K562 (cell line): ENCODE measurements at regions not wholly inside any gene's neighbourhood (a gene's known extent, or its start where the extent isn't known, plus 50 kb on each side); places are given as distances from the start of the nearest gene placed in this dataset.
A peak's percentile ranks its signal among the peaks of the same experiment; 100 is the strongest.

Experiments
- ATAC-seq: fragments of 200-7000 bp; cut with Tn5 transposase; 3 replicates; pipeline ENCODE4 v1.9.1; 2020; ENCODE audit warnings: moderate library complexity
- BruUV-seq: library from RNA; stranded (reverse); fragments of 400-500 nt; replicated peaks from 2 replicates; lab custom pipeline; 2021; lab: Mats Ljungman, UMichigan
- CTCF ChIA-PET: fragments of 300-600 bp; formaldehyde crosslinking; extraction: SDS; loops from one replicate; lab custom pipeline; 2021; ENCODE audit warnings: low intra/inter-chr PET ratio; lab: Yijun Ruan, JAX
- POLR2A ChIA-PET: fragments of 300-600, 350-650 bp; sonication (Branson Sonifier 250); formaldehyde crosslinking; extraction: SDS; loops from one replicate; lab custom pipeline; 2021; ENCODE audit warnings: antibody characterized with exemption, inconsistent platforms; lab: Yijun Ruan, JAX
- DNase-seq, 4 experiments: peaks; one replicate each; pipeline versions ENCODE4 v3.0.0 to v3.0.0-alpha.2; 2011 to 2018; ENCODE audit warnings: low spot score in 3 of 4, mixed read lengths in 3 of 4; ENCODE audit errors: extremely low read depth in 1 of 4
- FAIRE-seq: peaks from 2 replicates; lab custom pipeline; 2011; peaks lifted over from hg19 to GRCh38; lab: Jason Lieb, UNC
- H2AFZ ChIP-seq: 2 replicates; pipeline ENCODE4 v1.6.0; 2011; ENCODE audit warnings: low read depth, low read length, control low read depth, inconsistent platforms
- H3K27ac ChIP-seq: fragments of 200-600 bp; 3 replicates; pipeline ENCODE4 v1.8.0; 2011; ENCODE audit warnings: low read depth, mild to moderate bottlenecking, control low read depth, inconsistent platforms, low read length, moderate library complexity, mixed read lengths; ENCODE audit errors: extremely low read depth
- H3K27me3 ChIP-seq, 2 experiments: fragments of 300-600 bp in 1 of 2; 2 replicates in 1 of 2; 3 replicates in 1 of 2; pipeline versions ENCODE4 v1.6.0 to v1.8.0; 2011; ENCODE audit warnings: inconsistent platforms in 2 of 2, low read length in 2 of 2, mild to moderate bottlenecking in 1 of 2, mixed read lengths in 1 of 2, moderate library complexity in 1 of 2; ENCODE audit not compliant: control insufficient read depth in 2 of 2, insufficient read depth in 2 of 2
- H3K36me3 ChIP-seq: fragments of 300-600 bp; 3 replicates; pipeline ENCODE4 v1.8.0; 2011; ENCODE audit warnings: mild to moderate bottlenecking, low read length, inconsistent platforms; ENCODE audit not compliant: control insufficient read depth, insufficient read depth
- H3K4me1 ChIP-seq, 2 experiments: fragments of 200-600 bp in 1 of 2; replicated peaks in 1 of 2; 2 replicates in 1 of 2; 3 replicates in 1 of 2; pipeline versions ENCODE4 v1.5.1 to v1.8.0; 2011; ENCODE audit warnings: inconsistent platforms in 2 of 2, low read length in 2 of 2, mild to moderate bottlenecking in 1 of 2, mixed read lengths in 1 of 2, moderate library complexity in 1 of 2; ENCODE audit not compliant: control insufficient read depth in 2 of 2, insufficient read depth in 2 of 2
- H3K4me2 ChIP-seq: 2 replicates; pipeline ENCODE4 v1.6.1; 2011; ENCODE audit warnings: low read length, control low read depth, inconsistent platforms, mixed read lengths; ENCODE audit not compliant: insufficient read depth
- H3K4me3 ChIP-seq: fragments of 200-600 bp; sonication (generic), shearing (Covaris generic); 2 replicates; pipeline ENCODE4 v1.5.1; 2016; ENCODE audit warnings: control low read depth, inconsistent platforms
- H3K79me2 ChIP-seq: fragments of 200-600 bp; 3 replicates; pipeline ENCODE4 v1.8.0; 2011; ENCODE audit warnings: low read length, inconsistent platforms; ENCODE audit not compliant: control insufficient read depth, insufficient read depth
- H3K9ac ChIP-seq, 2 experiments: 2 replicates each; pipeline versions ENCODE4 v1.6.0 to v1.6.1; 2011; ENCODE audit warnings: low read depth in 2 of 2, low read length in 2 of 2, control low read depth in 1 of 2, inconsistent platforms in 1 of 2, mild to moderate bottlenecking in 1 of 2, mixed read lengths in 1 of 2; ENCODE audit not compliant: insufficient read depth in 1 of 2
- H3K9me1 ChIP-seq: one replicate; pipeline ENCODE4 v1.6.0; 2011; ENCODE audit warnings: inconsistent platforms, mild to moderate bottlenecking, low read length, moderate library complexity; ENCODE audit not compliant: control insufficient read depth, insufficient read depth
- H3K9me3 ChIP-seq: replicated peaks from 2 replicates; pipeline ENCODE4 v1.5.1; 2011; ENCODE audit warnings: low read depth, low read length, inconsistent platforms; ENCODE audit not compliant: control insufficient read depth, insufficient read depth
- H4K20me1 ChIP-seq: replicated peaks from 2 replicates; pipeline ENCODE4 v1.6.1; 2011; ENCODE audit warnings: low read length, inconsistent platforms, mixed read lengths; ENCODE audit not compliant: control insufficient read depth, insufficient read depth
- BRCA1 ChIP-seq, 2 experiments: fragments of 450-650 bp in 1 of 2; sonication (generic) in 1 of 2; formaldehyde crosslinking in 1 of 2; IDR thresholded peaks; 2 replicates each; pipeline versions ENCODE4 v1.5.0 to v1.6.1; 2017 to 2020; ENCODE audit warnings: mild to moderate bottlenecking in 1 of 2, missing genetic modification reagents in 1 of 2
- COPS2 ChIP-seq: fragments of 450-650 bp; conservative IDR thresholded peaks from 2 replicates; pipeline ENCODE4 v1.6.1; 2016; ENCODE audit warnings: mild to moderate bottlenecking, moderate library complexity
- GABPB1 ChIP-seq: sonication (generic); formaldehyde crosslinking; IDR thresholded peaks from 2 replicates; pipeline ENCODE4 v1.8.0; 2022; ENCODE audit warnings: mild to moderate bottlenecking, missing genetic modification reagents
- SMARCE1 ChIP-seq: fragments of 450-650 bp; IDR thresholded peaks from 2 replicates; pipeline ENCODE4 v1.7.1; 2016; ENCODE audit warnings: mild to moderate bottlenecking
- TBL1XR1 ChIP-seq, 2 experiments: IDR thresholded peaks; 2 replicates each; pipeline ENCODE4 v1.6.1; 2012; ENCODE audit warnings: improper control_type of control experiment in 2 of 2, low read length in 2 of 2, mild to moderate bottlenecking in 1 of 2
- TEAD1 ChIP-seq, 2 experiments: fragments of 450-650 bp in 1 of 2; sonication (generic) in 1 of 2; formaldehyde crosslinking; IDR thresholded peaks; 2 replicates each; pipeline versions ENCODE4 v1.4.0 to v1.8.0; 2020 to 2022; ENCODE audit warnings: mild to moderate bottlenecking in 2 of 2, missing genetic modification reagents in 1 of 2
- ZFP36 ChIP-seq: fragments of 150-350 bp; IDR thresholded peaks from 2 replicates; pipeline ENCODE4 v1.6.1; 2018; ENCODE audit warnings: low read length, low read depth; ENCODE audit not compliant: partially characterized antibody
- in situ Hi-C: fragments of 300-500 bp; cut with MboI; formaldehyde crosslinking; loops from 4 replicates; pipeline ENCODE4 v1.15.0; 2018; ENCODE audit warnings: inconsistent platforms, mixed read lengths
- intact Hi-C: fragments of 100-400 bp; cut with micrococcal nuclease; formaldehyde crosslinking; loops from 2 replicates; pipeline ENCODE4 v1.14.2; 2022

DNA sequence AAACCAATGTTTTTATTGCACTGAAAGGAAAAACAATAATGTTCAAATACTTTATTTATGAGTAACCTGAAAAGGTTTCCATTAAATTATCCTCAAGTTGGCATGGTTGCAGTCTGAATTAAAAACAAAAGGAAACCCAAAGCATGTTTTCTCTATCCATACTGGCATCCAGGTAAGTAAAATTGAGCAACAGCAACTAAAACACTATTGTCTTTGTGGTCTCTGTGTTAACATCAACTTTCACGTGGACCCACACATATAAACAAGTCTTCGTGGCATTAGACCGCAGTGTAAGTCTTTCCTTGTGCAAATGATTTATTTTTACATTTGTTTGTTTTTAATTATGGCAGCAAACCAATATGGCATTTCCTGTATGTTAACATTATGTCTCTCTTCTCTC is 757.6 kb downstream of the SEMA5A start (continued):
- no peak for TF ChIP-seq BRCA1 (IDR thresholded peaks at IDR 0.05)
- TF ChIP-seq BRCA1 (CRISPR knock-in tag; IDR thresholded peaks at IDR 0.05): no peak
- no peak for TF ChIP-seq SMARCE1
- no peak for TF ChIP-seq TBL1XR1 (IDR thresholded peaks at IDR 0.05; ENCODE audit: low read length in 2 of 2)
- TF ChIP-seq GABPB1: no peak
- no peak for TF ChIP-seq TEAD1 (CRISPR knock-in tag; IDR thresholded peaks at IDR 0.05)

DNA sequence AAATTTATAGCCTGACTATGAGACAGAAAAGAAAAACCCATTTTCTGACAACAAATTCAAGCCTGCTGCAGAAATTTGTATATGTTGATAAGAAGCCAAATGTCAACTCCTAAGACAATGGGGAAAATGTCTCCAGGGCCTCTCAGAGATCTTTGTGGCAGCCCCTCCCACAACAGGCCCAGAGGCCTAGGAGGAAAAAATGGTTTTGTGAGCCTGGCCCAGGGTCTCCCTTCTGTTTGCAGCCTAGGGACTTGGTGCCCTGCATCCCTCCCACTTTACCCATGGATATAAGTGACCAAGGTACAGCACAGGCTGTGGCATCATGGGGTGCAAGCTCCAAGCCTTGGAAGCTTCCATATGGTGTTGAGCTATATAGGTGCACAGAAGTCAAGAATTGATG is 740.2 kb downstream of the SEMA5A start:
- Histone ChIP-seq H3K4me1 (no peaks in the 10 kb centered on the region), H3K27ac (no peak overlapping the region), H2AFZ (no peak overlapping the region), H3K4me3 (no peak overlapping the region), H3K79me2 (no peaks in the 10 kb centered on the region), H3K4me2 (no peak overlapping the region), H3K36me3 (no peaks in the 10 kb centered on the region), H3K27me3 (no peaks in the 10 kb centered on the region), H3K9me3 (peaks cover 3% of the 10 kb centered on the region; the same call in 1 of the 2 replicates), H4K20me1 (no peaks in the 10 kb centered on the region), H3K9me1 (no peaks in the 10 kb centered on the region), H3K9ac (no peak overlapping the region)
- DNase-seq (no peak), FAIRE-seq (no peak), ATAC-seq (no peak)
- intact Hi-C loops: no loop called here
- no TSS peak for BruUV-seq
- in situ Hi-C loops: no loop called here
- peak; percentile 67 for TF ChIP-seq ZFP36
- TF ChIP-seq COPS2: no peak
- CTCF ChIA-PET: no interaction called here
- POLR2A ChIA-PET: no interaction called here
